ENCODE measurements at regions not wholly inside any gene's neighbourhood (a gene's known extent, or its start where the extent isn't known, plus 50 kb on each side); places are given as distances from the start of the nearest gene placed in this dataset.

DNA sequence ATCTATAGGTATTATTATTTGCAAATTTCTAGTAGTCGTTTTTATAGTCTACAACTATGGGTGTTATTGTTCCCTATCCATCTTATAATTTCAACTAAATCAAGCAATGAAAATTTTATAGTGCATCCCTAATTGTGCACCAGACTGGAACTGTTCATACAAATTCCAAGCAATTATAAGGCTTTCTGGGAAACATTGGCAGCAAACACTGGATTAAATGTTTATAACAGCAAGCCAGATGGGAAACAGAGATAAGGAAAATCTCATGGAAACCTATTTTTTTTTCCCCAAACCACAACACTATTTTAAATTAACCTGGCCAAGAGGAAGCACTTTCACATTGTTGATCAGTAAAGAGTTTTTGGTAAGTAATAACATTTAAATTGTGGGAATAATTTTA is 524.3 kb downstream of the RASEF start:
- TF ChIP-seq, protein P1, sequence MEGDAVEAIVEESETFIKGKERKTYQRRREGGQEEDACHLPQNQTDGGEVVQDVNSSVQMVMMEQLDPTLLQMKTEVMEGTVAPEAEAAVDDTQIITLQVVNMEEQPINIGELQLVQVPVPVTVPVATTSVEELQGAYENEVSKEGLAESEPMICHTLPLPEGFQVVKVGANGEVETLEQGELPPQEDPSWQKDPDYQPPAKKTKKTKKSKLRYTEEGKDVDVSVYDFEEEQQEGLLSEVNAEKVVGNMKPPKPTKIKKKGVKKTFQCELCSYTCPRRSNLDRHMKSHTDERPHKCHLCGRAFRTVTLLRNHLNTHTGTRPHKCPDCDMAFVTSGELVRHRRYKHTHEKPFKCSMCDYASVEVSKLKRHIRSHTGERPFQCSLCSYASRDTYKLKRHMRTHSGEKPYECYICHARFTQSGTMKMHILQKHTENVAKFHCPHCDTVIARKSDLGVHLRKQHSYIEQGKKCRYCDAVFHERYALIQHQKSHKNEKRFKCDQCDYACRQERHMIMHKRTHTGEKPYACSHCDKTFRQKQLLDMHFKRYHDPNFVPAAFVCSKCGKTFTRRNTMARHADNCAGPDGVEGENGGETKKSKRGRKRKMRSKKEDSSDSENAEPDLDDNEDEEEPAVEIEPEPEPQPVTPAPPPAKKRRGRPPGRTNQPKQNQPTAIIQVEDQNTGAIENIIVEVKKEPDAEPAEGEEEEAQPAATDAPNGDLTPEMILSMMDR (IDR thresholded peaks at IDR 0.05) = no peak
- Mint-ChIP-seq H3K9me3 (no peaks in the 10 kb centered on the region), H3K36me3 (ENCODE audit: low read depth) (no peaks in the 10 kb centered on the region), H3K4me1 (ENCODE audit: low read depth) (no peaks in the 10 kb centered on the region), H3K27ac (no peak overlapping the region), H3K4me3 (no peak overlapping the region), H3K27me3 (ENCODE audit: insufficient read depth) (no peaks in the 10 kb centered on the region; the same call in 1 of the 2 replicates)
- no peak for DNase-seq

DNA sequence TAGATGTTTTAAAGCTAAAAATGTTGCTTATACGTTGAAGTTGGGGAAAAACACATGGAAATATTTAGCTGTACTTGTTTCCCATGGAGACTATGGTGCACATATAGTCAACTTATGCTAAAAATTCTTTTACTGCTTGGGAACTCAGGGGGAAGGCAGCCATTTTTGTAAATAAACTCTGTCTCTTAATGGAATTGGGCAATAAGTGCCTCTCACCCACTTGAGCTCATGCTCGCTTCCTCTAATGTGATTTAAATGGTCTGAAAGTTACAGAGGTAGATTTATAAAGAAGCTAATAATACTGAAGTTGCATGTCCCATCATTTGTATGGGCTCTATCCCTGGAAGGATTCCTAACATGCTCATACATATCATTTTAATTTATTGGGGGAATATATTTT is 523.8 kb downstream of the RASEF start:
- no peak overlapping the region for H3K27ac Mint-ChIP-seq
- TF ChIP-seq, protein P1 (IDR thresholded peaks at IDR 0.05) = no peak
- H3K36me3 Mint-ChIP-seq (ENCODE audit: low read depth) = no peaks in the 10 kb centered on the region
- H3K4me3 Mint-ChIP-seq = no peak overlapping the region
- no peaks in the 10 kb centered on the region for H3K4me1 Mint-ChIP-seq (ENCODE audit: low read depth)
- H3K27me3 Mint-ChIP-seq (ENCODE audit: insufficient read depth) = no peaks in the 10 kb centered on the region; the same call in 1 of the 2 replicates
- H3K9me3 Mint-ChIP-seq = no peaks in the 10 kb centered on the region
- DNase-seq = no peak

DNA sequence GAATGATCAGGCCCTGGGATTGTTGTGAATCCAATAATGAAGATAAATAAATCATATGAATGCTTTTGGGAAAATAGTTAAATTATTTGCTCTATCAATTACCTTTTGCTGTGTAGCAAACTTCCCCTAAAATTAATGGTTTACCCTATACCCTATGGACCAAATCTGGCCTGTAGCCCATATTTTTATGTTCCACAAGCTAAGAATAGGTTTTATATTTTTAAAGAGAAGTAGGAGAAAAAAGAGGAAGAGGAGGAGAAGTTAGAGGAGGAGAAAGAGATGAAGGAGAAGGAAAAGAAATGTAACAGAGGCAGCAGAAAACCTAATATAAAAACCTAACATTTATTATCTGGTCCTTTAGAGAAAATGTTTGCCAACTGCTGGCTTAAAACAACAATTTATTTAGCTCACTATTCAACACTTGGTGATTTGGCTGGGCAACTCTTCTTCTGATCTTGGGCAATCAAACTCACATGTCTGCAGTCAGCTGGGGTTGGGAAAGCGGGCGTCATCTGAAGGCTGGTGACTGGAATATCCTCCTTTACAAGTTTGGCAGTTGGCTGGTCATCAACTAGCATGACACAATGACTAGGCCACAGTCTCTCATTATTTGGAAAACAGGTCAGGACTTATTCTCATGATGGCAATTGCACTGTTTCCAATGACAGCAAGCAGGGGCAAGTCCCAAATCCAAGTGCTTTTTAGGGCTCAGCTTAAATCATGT is 522.9 kb downstream of the RASEF start:
- Mint-ChIP-seq H3K9me3 (no peaks in the 10 kb centered on the region), H3K36me3 (ENCODE audit: low read depth) (no peaks in the 10 kb centered on the region), H3K4me3 (no peak overlapping the region), H3K4me1 (ENCODE audit: low read depth) (no peaks in the 10 kb centered on the region), H3K27me3 (ENCODE audit: insufficient read depth) (no peaks in the 10 kb centered on the region; the same call in 1 of the 2 replicates), H3K27ac (no peak overlapping the region)
- DNase-seq = no peak
- TF ChIP-seq, protein P1 (IDR thresholded peaks at IDR 0.05) = no peak

DNA sequence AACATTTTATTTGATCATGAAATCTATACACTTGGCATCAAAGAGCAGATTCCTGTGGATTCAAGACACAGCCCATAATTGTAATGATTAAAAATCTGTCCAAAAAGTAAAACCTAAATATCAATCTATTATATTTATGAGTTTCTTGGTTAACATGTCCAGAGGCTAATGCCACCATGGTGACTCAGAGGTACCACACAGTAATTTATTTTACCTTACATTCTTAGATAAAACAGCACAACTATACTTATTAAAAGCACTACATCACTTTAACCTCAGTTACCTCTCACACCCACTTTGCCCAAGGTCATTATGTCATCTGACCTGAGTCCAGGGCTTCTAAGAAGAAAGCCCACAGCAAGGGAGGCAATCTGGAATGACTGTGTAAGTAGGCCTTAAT is 519.2 kb downstream of the RASEF start:
- no peaks in the 10 kb centered on the region; the same call in 1 of the 2 replicates for H3K27me3 Mint-ChIP-seq (ENCODE audit: insufficient read depth)
- no peak for DNase-seq
- H3K9me3 Mint-ChIP-seq = no peaks in the 10 kb centered on the region
- no peaks in the 10 kb centered on the region for H3K36me3 Mint-ChIP-seq (ENCODE audit: low read depth)
- TF ChIP-seq, protein P1 (IDR thresholded peaks at IDR 0.05) = no peak
- no peaks in the 10 kb centered on the region for H3K4me1 Mint-ChIP-seq (ENCODE audit: low read depth)
- H3K27ac Mint-ChIP-seq = no peak overlapping the region
- H3K4me3 Mint-ChIP-seq = no peak overlapping the region

DNA sequence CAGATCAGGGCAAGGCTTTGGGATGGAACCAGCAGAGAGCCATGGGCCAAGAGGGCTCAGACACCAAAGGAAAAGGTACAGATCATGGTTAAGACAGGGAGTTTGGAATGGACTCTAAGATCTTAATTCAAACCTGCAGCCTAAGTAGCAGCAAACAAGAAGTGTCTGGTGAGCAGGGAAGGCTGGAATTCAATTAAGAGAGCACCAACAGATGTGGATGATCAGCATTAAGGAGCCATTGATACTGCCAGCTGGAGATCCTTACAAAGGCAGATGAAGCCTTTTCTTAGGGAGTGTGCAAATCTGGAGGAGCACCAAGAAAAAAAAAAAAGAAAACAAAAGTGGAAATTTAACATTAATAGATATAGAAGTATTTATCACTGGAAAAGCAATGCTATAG is 516.8 kb downstream of the RASEF start:
- H3K4me1 Mint-ChIP-seq (ENCODE audit: low read depth) = no peaks in the 10 kb centered on the region
- H3K9me3 Mint-ChIP-seq = no peaks in the 10 kb centered on the region
- no peak overlapping the region for H3K4me3 Mint-ChIP-seq
- no peaks in the 10 kb centered on the region for H3K36me3 Mint-ChIP-seq (ENCODE audit: low read depth)
- DNase-seq = no peak
- H3K27me3 Mint-ChIP-seq (ENCODE audit: insufficient read depth) = no peaks in the 10 kb centered on the region; the same call in 1 of the 2 replicates
- TF ChIP-seq, protein P1 (IDR thresholded peaks at IDR 0.05) = no peak
- H3K27ac Mint-ChIP-seq = no peak overlapping the region
